GM21381 (cell line): ENCODE measurements at regions not wholly inside any gene's neighbourhood (a gene's known extent, or its start where the extent isn't known, plus 50 kb on each side); places are given as distances from the start of the nearest gene placed in this dataset.
"Not testable (repeated sequence)": the region's sequence is repeated elsewhere in the genome, so short reads cannot be mapped to it uniquely, and the experiment has no call there.

ENCODE experiments used
- ATAC-seq: cut with Tn5 transposase; IDR thresholded peaks from one replicate; pipeline ENCODE4 v1.9.1; 2021; ENCODE audit warnings: mild to moderate bottlenecking, moderate library complexity; ENCODE audit not compliant: unreplicated experiment

GRCh38 chr4:126192506-126192905 is 877.8 kb downstream of the FAT4 start:
- no peak for ATAC-seq

DNA sequence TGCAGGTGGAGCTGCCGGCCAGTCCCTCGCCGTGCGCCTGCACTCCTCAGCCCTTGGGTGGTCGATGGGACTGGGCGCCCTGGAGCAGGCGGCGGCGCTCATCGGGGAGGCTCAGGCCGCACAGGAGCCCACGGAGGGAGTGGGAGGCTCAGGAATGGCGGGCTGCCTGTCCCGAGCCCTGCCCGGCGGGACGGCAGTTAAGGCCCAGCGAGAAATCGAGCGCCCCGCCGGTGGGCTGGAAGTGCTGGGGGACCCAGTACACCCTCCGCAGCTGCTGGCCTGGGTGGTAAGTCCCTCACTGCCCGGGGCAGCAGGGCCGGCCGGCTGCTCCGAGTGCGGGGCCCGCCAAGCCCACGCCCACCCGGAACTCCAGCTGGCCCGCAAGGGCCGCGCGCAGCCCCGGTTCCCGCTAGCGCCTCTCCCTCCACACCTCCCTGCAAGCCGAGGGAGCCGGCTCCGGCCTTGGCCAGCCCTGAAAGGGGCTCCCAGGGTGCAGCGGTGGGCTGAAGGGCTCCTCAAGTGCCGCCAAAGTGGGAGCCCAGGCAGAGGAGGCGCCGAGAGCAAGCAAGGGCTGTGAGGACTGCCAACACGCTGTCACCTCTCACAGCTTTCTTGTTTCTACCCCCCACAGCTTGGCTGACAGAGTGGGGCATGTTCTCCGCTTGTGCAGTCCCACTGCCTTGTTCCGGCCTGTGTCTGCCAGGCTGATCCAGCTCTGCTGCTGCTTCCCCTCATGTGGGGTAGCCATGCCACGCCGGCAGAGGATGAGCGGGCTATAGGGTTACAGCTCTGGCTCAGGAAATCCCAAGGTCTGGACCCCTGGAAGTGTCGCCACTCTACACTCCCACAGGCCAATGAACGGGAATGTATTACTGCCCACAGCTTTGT is 886.7 kb downstream of the FAT4 start:
- not testable (repeated sequence) for ATAC-seq

- ATAC-seq, result no peak
These were observed 887.5 kb downstream of the FAT4 start for GRCh38 chr4:126202226-126202625.

GRCh38 chr4:126207910-126208309 is 893.2 kb downstream of the FAT4 start:
- ATAC-seq, result no peak

DNA sequence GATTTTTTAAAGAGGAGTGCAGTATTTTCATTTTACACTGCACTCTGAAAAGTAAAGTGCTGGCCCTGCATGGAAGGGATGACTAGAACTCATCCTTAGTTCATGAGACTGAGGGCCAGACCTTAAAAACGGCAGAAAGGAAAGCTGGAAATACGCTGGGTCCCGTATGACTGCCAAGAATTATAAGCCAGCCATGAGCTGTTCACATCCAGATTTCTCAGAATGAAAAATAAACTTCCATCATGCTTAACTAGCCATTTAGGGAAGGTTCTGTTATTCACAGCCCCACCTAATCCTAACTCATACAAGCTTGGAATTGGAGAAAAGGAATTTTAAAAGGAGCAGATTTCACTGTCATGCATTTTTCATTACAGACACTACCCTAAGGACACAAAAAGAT is 894.4 kb downstream of the FAT4 start:
- no peak for ATAC-seq

- ATAC-seq, result no peak
These were observed 899.2 kb downstream of the FAT4 start for GRCh38 chr4:126213996-126214395.

DNA sequence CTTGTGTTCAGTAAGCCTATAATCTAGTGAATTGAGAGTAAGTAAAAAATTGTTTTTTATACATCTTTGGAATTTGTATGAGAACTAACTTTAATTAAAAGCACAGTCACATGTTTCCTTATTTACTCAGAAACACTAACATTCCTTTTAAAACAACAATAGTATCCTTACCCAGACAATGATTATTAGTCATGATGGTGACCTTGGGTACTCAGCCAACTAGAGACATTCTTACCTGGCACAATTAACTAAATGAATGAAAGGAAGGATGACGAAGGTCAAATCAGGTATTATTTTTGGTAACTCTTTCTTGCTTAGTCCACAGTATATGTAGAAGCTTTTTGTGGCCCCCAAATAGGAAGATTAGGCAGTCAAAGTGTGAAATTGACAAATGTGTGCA is 901.0 kb downstream of the FAT4 start:
- no peak for ATAC-seq

GRCh38 chr4:126216611-126217010 is 901.9 kb downstream of the FAT4 start:
- ATAC-seq, result no peak

DNA sequence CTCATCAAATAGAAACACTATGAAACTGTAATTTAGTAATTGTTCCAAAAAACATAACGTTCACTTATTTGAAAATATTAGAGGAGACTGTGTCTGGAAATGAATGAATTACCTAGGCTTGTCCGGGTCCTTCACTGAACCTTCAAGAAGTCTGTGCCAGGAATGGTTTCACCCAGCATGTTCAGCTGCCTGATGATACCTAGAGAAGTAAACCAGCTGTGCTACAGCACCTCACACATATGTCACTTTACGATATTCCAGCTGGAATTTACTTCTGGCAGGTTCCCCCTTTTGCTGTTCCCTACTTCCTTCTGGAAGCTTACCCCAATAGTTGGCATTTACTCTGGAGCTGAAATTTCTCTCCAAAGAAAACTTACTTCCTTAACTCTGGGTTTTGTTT is 906.5 kb downstream of the FAT4 start:
- no peak for ATAC-seq

DNA sequence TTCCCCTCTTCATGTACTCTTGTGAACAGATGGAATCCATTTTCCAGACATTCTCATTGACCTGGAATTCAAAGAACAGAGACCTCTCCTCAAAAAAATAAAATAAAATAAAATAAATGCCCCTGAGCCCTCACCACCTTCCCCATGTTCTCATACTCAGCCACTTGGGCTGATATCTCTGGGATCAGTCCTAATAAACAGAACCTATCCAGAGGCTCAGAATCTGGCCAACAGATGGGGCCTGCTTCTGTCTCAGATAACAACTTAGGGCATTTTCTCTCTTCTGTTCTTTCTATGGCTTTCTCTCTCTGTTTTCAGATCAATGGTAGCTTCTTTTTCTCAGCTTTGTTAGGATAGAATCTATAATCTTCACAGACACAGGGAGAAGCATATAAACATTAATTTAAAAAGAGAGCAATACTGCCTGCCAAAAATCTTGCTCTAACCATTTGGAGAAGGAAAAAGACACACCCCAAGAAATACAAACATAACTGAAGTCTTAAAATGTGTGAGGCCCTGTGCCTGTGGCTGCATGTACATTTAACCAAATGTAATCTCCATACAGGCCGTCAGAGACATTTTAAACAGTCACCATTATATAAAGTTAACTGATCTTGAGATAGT is 907.1 kb downstream of the FAT4 start:
- no peak for ATAC-seq

- no peak for ATAC-seq
These were observed 909.1 kb downstream of the FAT4 start for GRCh38 chr4:126223784-126224407.

- no peak for ATAC-seq
These were observed 912.7 kb downstream of the FAT4 start for GRCh38 chr4:126227428-126227827.

DNA sequence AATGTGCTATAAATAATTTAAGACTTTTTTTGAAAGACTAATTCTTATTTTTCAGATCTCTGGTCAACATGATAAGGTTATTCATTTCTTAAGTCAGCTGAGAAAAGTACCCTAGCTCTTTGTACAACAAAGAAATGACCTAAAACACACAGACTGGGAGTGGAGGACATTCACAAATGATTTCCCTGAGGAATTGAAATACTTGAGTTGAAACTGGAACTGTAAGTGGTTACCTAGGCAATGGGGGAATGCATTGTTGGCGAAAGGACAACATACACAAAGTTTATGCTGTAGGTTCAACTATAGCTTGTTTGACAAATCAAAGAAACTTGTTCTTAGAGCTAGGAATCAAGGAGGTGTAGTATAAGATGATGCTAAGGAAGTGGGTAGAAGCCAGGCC is 915.5 kb downstream of the FAT4 start:
- no peak for ATAC-seq

DNA sequence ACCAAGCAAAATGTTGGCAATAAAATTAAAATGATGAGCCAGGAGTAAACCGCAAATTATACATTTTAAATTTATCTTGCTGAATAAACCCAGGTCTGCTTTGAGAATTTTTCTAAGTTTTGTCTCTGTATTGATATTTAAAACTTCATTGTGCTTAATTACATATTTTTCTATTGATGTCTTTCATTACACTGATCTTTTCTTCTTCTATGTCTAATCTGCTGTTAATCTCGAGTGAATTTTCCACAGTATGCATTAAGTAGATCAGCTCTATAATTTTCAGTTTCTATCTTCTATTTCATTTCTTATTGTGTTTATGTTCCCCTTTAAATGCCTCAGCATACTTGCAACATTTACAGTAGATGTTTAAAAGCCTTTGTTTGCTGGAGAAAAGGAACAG is 918.7 kb downstream of the FAT4 start:
- ATAC-seq, result no peak

DNA sequence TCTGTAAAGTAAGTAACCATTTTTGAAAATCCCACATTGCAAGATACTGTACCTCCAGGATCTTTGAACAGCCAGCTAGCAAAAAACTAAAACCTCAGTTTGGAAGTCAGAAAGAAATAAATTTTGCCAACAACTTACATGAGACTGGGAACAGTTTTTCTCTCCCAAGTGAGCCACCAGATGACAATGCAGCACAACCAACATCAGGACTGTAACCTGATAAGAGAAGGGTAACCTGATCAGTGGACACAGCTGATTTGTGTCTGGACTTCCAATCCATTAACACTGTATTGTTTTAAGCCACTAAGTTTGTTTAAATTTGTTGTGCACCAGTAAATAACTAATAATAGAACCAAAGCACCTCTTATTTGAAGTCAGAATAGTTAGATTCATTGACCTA is 923.3 kb downstream of the FAT4 start:
- ATAC-seq, result no peak

DNA sequence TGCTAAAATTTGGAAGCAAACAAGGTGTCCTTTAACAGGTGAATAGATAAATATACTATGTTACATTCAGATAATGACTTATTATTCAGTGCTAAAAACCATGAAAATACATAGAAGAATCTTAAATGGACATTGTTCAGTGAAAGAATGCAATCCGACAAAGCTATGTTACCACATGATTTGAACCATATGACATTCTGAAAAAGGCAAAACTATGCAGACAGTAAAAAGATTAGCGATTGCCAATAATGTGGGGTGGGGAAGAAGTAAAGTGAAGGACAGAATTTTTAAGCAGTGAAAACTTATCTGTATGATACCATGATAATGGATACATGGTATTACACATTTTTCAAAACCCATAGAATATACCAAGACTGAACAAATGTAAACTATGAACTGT is 926.9 kb downstream of the FAT4 start:
- ATAC-seq, result no peak

DNA sequence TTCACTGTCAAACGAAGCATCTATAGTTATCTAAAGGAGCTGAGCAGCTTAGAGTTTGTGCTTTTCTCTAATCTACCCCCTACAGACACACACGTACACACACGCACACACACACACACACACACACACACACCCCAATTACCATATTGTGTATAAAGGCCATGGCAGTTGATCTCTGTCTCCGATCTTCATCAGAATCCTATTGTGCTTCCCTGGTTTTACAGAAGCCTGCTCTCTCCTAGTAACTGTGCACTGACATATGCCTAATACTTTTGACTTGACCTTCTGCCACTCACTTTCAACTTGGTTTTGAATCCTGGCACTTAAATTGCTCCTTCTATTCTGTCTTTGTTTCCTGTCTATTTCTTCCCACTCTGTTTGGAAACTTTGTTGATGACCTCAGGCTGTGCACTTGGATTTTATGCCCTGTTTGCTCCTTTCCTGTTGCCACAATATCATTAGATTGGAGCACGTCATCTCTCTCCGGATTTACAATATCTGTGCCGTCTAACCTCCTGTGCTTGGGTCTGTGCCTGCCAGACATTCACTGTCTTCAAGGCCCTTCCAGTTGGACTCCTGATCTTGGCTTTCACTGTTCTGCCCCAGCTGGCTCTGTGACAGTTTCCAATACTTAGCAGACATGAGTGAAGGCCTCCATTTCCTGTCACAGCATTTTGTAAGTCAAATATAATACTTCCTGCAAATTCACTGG is 928.1 kb downstream of the FAT4 start:
- no peak for ATAC-seq

- no peak for ATAC-seq
These were observed 932.7 kb downstream of the FAT4 start for GRCh38 chr4:126247409-126247808.

DNA sequence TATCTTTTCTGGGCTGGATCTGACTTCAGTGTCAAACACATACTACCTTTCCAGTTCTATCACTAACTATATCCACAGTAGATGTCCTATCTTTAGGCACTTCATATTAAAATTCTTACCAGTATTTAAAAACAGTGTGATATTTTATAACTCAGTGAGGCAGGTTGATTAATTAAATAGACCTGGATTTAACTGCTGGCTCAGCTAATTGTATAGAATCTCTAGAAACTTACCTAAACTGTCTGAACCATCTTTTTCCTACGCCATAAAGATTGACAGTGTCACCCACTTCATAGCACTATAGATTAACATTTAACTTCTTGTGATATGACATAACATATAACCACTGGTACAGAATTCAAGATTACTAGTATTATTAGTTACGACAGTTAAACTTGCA is 935.3 kb downstream of the FAT4 start:
- no peak for ATAC-seq

DNA sequence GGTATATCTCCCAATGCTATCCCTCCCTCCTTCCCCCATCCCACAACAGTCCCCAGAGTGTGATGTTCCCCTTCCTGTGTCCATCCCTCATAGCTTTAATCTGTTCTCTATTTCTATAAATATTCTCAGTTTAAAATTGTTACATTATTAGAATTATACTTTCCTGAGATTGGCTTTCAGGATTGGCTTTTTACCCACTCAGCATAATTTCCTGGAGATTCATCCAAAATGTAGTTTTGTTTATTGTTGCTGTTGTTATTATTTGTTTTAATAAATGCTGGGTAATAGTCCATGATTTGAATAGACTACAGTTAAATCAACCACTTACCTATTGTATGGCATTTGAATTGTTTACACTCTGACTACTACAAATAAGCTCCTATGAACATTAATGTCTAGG is 936.4 kb downstream of the FAT4 start:
- no peak for ATAC-seq

- no peak for ATAC-seq
These were observed 947.9 kb downstream of the FAT4 start for GRCh38 chr4:126262665-126263064.
